HG03457 (cell line): ENCODE measurements at regions not wholly inside any gene's neighbourhood (a gene's known extent, or its start where the extent isn't known, plus 50 kb on each side); places are given as distances from the start of the nearest gene placed in this dataset.

Experiments used
- ATAC-seq: cut with Tn5 transposase; IDR thresholded peaks from one replicate; pipeline ENCODE4 v1.9.1; 2021; ENCODE audit warnings: moderate number of reproducible peaks; ENCODE audit not compliant: unreplicated experiment

GRCh38 chr15:62528505-62528904, 363.4 kb upstream of the C2CD4B start:
- no peak for ATAC-seq

GRCh38 chr15:62532367-62532766, 367.3 kb upstream of the C2CD4B start:
- no peak for ATAC-seq

GRCh38 chr15:62533687-62534086, 368.6 kb upstream of the C2CD4B start:
- ATAC-seq, result no peak

GRCh38 chr15:62534996-62535395, 369.9 kb upstream of the C2CD4B start:
- no peak for ATAC-seq

GRCh38 chr15:62539236-62539635, 374.2 kb upstream of the C2CD4B start:
- no peak for ATAC-seq

- no peak for ATAC-seq
These were observed 376.2 kb upstream of the C2CD4B start for GRCh38 chr15:62541250-62541649.

- no peak for ATAC-seq
These were observed 376.8 kb upstream of the C2CD4B start for GRCh38 chr15:62541846-62542245.

- ATAC-seq, result no peak
These were observed 379.4 kb upstream of the C2CD4B start for GRCh38 chr15:62544446-62544845.

- ATAC-seq, result no peak
These were observed 380.6 kb upstream of the C2CD4B start for GRCh38 chr15:62545467-62546227.

- no peak for ATAC-seq
These were observed 381.5 kb upstream of the C2CD4B start for GRCh38 chr15:62546628-62547027.

GRCh38 chr15:62547584-62547983, 382.5 kb upstream of the C2CD4B start:
- no peak for ATAC-seq

GRCh38 chr15:62549345-62549970, 384.4 kb upstream of the C2CD4B start:
- no peak for ATAC-seq

GRCh38 chr15:62550106-62550505, 385.0 kb upstream of the C2CD4B start:
- no peak for ATAC-seq

- ATAC-seq, result no peak
These were observed 387.4 kb upstream of the C2CD4B start for GRCh38 chr15:62552444-62552843.

GRCh38 chr15:62553911-62554563, 389.0 kb upstream of the C2CD4B start:
- no peak for ATAC-seq

GRCh38 chr15:62558640-62559380, 393.7 kb upstream of the C2CD4B start:
- no peak for ATAC-seq

GRCh38 chr15:62559381-62559733, 394.3 kb upstream of the C2CD4B start:
- no peak for ATAC-seq

- no peak for ATAC-seq
These were observed 396.0 kb upstream of the C2CD4B start for GRCh38 chr15:62561059-62561519.

GRCh38 chr15:62561571-62561970, 396.5 kb upstream of the C2CD4B start:
- no peak for ATAC-seq

- no peak for ATAC-seq
These were observed 400.0 kb upstream of the C2CD4B start for GRCh38 chr15:62564886-62565633.

- no peak for ATAC-seq
These were observed 400.5 kb upstream of the C2CD4B start for GRCh38 chr15:62565634-62566026.
